ENCODE measurements at regions not wholly inside any gene's neighbourhood (a gene's known extent, or its start where the extent isn't known, plus 50 kb on each side); places are given as distances from the start of the nearest gene placed in this dataset.

GRCh38 chr18:55819448-55819847 is 231.5 kb upstream of the TCF4 start:
- no peak for DNase-seq

- DNase-seq = no peak
These were observed 230.3 kb upstream of the TCF4 start for GRCh38 chr18:55818284-55818683.

- DNase-seq = no peak
These were observed 223.9 kb upstream of the TCF4 start for GRCh38 chr18:55811925-55812324.

GRCh38 chr18:55805666-55806065 is 217.7 kb upstream of the TCF4 start:
- DNase-seq = no peak

- no peak for DNase-seq
These were observed 207.2 kb upstream of the TCF4 start for GRCh38 chr18:55795101-55795669.

- DNase-seq = no peak
These were observed 206.5 kb upstream of the TCF4 start for GRCh38 chr18:55794288-55795052.

GRCh38 chr18:55790296-55790695 is 202.3 kb upstream of the TCF4 start:
- DNase-seq = no peak

GRCh38 chr18:55787536-55788073 is 199.6 kb upstream of the TCF4 start:
- no peak for DNase-seq

- no peak for DNase-seq
These were observed 198.8 kb upstream of the TCF4 start for GRCh38 chr18:55786651-55787272.

GRCh38 chr18:55783921-55784320 is 195.9 kb upstream of the TCF4 start:
- DNase-seq = no peak

- peak; percentile 31 for DNase-seq
These were observed 193.5 kb upstream of the TCF4 start for GRCh38 chr18:55781481-55781957.

GRCh38 chr18:55780586-55781071 is 192.6 kb upstream of the TCF4 start:
- no peak for DNase-seq

- peak; percentile 37 for DNase-seq
These were observed 191.9 kb upstream of the TCF4 start for GRCh38 chr18:55779691-55780585.

GRCh38 chr18:55778788-55779690 is 191.0 kb upstream of the TCF4 start:
- peak; percentile 17 for DNase-seq

GRCh38 chr18:55777666-55778304 is 189.8 kb upstream of the TCF4 start:
- no peak for DNase-seq

- DNase-seq = no peak
These were observed 188.0 kb upstream of the TCF4 start for GRCh38 chr18:55775972-55776371.

GRCh38 chr18:55774505-55774904 is 186.5 kb upstream of the TCF4 start:
- no peak for DNase-seq

GRCh38 chr18:55768255-55768654 is 180.3 kb upstream of the TCF4 start:
- no peak for DNase-seq

- DNase-seq = no peak
These were observed 176.4 kb upstream of the TCF4 start for GRCh38 chr18:55764386-55764785.

GRCh38 chr18:55763805-55764204 is 175.8 kb upstream of the TCF4 start:
- DNase-seq = no peak

GRCh38 chr18:55763298-55763697 is 175.3 kb upstream of the TCF4 start:
- no peak for DNase-seq
